Left ventricle myocardium inferior (tissue), 1 donor: ENCODE measurements at regions not wholly inside any gene's neighbourhood (a gene's known extent, or its start where the extent isn't known, plus 50 kb on each side); places are given as distances from the start of the nearest gene placed in this dataset.
"Not testable (repeated sequence)": the region's sequence is repeated elsewhere in the genome, so short reads cannot be mapped to it uniquely, and the experiment has no call there.

Experiments used
- DNase-seq: peaks from one replicate; pipeline ENCODE4 v3.0.0-alpha.2; 2020
- H3K27ac ChIP-seq: fragments of 200-600 bp; replicated peaks from 2 replicates; pipeline ENCODE4 v1.8.0; 2021
- H3K27me3 ChIP-seq: fragments of 200-600 bp; 2 replicates; pipeline ENCODE4 v1.8.0; 2021; ENCODE audit warnings: low read depth
- H3K36me3 ChIP-seq: fragments of 200-600 bp; 2 replicates; pipeline ENCODE4 v1.8.0; 2021
- H3K4me1 ChIP-seq: fragments of 200-600 bp; 2 replicates; pipeline ENCODE4 v1.8.0; 2021
- H3K4me3 ChIP-seq: fragments of 200-600 bp; 2 replicates; pipeline ENCODE4 v1.8.0; 2021; ENCODE audit warnings: mild to moderate bottlenecking, moderate library complexity
- H3K9me3 ChIP-seq: fragments of 200-600 bp; replicated peaks from 2 replicates; pipeline ENCODE4 v1.8.0; 2021
- CTCF ChIP-seq: fragments of 200-600 bp; IDR thresholded peaks from 2 replicates; pipeline ENCODE4 v1.8.0; 2021; ENCODE audit warnings: antibody characterized with exemption, mild to moderate bottlenecking, borderline replicate concordance
- intact Hi-C: fragments of 100-400 bp; cut with micrococcal nuclease; formaldehyde crosslinking; loops from one replicate; pipeline ENCODE4 v1.11.0; 2022
- donor health status: DM: no; HTN: yes; CAD: no; lungs with severe emphysema.

- Histone ChIP-seq H3K4me1 (no peaks in the 10 kb centered on the region), H3K36me3 (no peaks in the 10 kb centered on the region), H3K27ac (no peak overlapping the region), H3K27me3 (no peaks in the 10 kb centered on the region), H3K4me3 (no peak overlapping the region), H3K9me3 (peaks cover 9% of the 10 kb centered on the region)
- no peak for DNase-seq
- no peak for TF ChIP-seq CTCF
- intact Hi-C loops = no loop called here
These were observed 627.4 kb upstream of the EPHA5 start for GRCh38 chr4:66297703-66298102.

GRCh38 chr4:66294638-66295037 is 624.3 kb upstream of the EPHA5 start:
- no peak for TF ChIP-seq CTCF
- DNase-seq = no peak
- H3K36me3 ChIP-seq = no peaks in the 10 kb centered on the region
- peaks cover 36% of the 10 kb centered on the region for H3K9me3 ChIP-seq
- no peak overlapping the region for H3K27ac ChIP-seq
- intact Hi-C loops = no loop called here
- H3K4me1 ChIP-seq = no peaks in the 10 kb centered on the region
- H3K27me3 ChIP-seq = no peaks in the 10 kb centered on the region
- H3K4me3 ChIP-seq = no peak overlapping the region

GRCh38 chr4:66284991-66285451 is 614.7 kb upstream of the EPHA5 start:
- peaks cover 7% of the 10 kb centered on the region for H3K9me3 ChIP-seq
- intact Hi-C loops = no loop called here
- DNase-seq = no peak
- H3K4me1 ChIP-seq = no peaks in the 10 kb centered on the region
- TF ChIP-seq CTCF = no peak
- no peak overlapping the region for H3K4me3 ChIP-seq
- no peaks in the 10 kb centered on the region for H3K27me3 ChIP-seq
- H3K36me3 ChIP-seq = no peaks in the 10 kb centered on the region
- no peak overlapping the region for H3K27ac ChIP-seq

GRCh38 chr4:66279084-66279483 is 608.8 kb upstream of the EPHA5 start:
- no peaks in the 10 kb centered on the region for H3K36me3 ChIP-seq

GRCh38 chr4:66275411-66276038 is 605.2 kb upstream of the EPHA5 start:
- no peaks in the 10 kb centered on the region for H3K36me3 ChIP-seq
- TF ChIP-seq CTCF = no peak
- DNase-seq = no peak
- no peaks in the 10 kb centered on the region for H3K4me1 ChIP-seq
- intact Hi-C loops = no loop called here
- no peaks in the 10 kb centered on the region for H3K27me3 ChIP-seq
- H3K27ac ChIP-seq = no peak overlapping the region
- H3K9me3 ChIP-seq = peaks cover 14% of the 10 kb centered on the region
- no peak overlapping the region for H3K4me3 ChIP-seq

More at GRCh38 chr4:66279084-66279483, 608.8 kb upstream of the EPHA5 start:
- Histone ChIP-seq H3K4me3 (no peak overlapping the region), H3K4me1 (no peaks in the 10 kb centered on the region), H3K27me3 (no peaks in the 10 kb centered on the region), H3K27ac (no peak overlapping the region), H3K9me3 (no peaks in the 10 kb centered on the region)
- DNase-seq = no peak
- intact Hi-C loops = no loop called here
- TF ChIP-seq CTCF = no peak

- Histone ChIP-seq H3K27me3 (no peaks in the 10 kb centered on the region), H3K27ac (no peak overlapping the region), H3K4me3 (no peak overlapping the region), H3K36me3 (no peaks in the 10 kb centered on the region), H3K9me3 (peaks cover 27% of the 10 kb centered on the region), H3K4me1 (no peaks in the 10 kb centered on the region)
- TF ChIP-seq CTCF = no peak
- intact Hi-C loops = no loop called here
- DNase-seq = no peak
These were observed 602.8 kb upstream of the EPHA5 start for GRCh38 chr4:66273110-66273509.

GRCh38 chr4:66270356-66270755 is 600.1 kb upstream of the EPHA5 start:
- H3K4me3 ChIP-seq, H3K27ac ChIP-seq, DNase-seq, H3K4me1 ChIP-seq, H3K36me3 ChIP-seq, H3K27me3 ChIP-seq, intact Hi-C loops: not testable (repeated sequence)
- H3K9me3 ChIP-seq = peaks cover 32% of the 10 kb centered on the region

GRCh38 chr4:66266554-66266953 is 596.3 kb upstream of the EPHA5 start:
- DNase-seq, H3K27me3 ChIP-seq, intact Hi-C loops, H3K4me1 ChIP-seq, H3K27ac ChIP-seq, H3K36me3 ChIP-seq, H3K4me3 ChIP-seq: not testable (repeated sequence)
- peaks cover 26% of the 10 kb centered on the region for H3K9me3 ChIP-seq
